ENCODE measurements at regions not wholly inside any gene's neighbourhood (a gene's known extent, or its start where the extent isn't known, plus 50 kb on each side); places are given as distances from the start of the nearest gene placed in this dataset.
"Not testable (repeated sequence)": the region's sequence is repeated elsewhere in the genome, so short reads cannot be mapped to it uniquely, and the experiment has no call there.

DNA sequence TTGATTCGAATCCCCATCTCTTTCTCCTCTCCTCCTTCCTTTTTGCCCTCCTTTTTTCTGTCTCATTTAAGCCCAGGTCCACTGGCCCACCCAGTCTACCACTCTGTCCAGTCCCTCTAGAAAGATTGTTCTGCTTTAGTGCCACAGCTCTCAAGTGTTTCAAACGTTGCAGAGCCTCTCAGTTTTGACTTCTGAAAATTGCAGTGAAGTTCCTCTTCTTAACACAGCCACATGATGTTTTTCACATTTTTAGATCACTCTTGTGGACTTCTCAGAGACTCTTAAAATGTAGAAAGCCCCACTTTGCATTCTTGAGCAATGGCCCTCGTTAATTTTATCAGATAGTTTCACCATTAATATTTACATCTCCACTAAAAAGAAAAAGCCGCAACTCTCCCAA lies 253.1 kb downstream of the HAPSTR1 start:
- DNase-seq: no peak

DNA sequence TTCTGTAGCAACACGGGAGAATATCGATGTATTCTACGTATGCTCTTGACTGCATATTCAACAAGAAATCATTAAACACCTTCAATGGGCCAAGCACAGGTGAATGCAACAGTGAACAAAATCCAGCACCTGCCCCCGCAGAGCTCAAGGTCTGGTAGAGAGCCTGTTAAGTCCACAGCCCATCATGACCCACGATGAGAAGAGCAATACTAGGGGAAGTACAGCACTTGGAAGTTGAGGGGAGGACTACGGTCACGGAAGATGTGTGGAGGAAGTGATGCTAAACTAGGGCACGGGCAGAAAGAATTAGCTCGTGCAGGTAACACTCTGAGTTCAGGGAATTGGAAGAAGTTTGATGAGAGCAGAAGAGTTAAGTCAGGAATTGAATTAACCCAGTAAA lies 253.6 kb downstream of the HAPSTR1 start:
- DNase-seq: no peak

DNA sequence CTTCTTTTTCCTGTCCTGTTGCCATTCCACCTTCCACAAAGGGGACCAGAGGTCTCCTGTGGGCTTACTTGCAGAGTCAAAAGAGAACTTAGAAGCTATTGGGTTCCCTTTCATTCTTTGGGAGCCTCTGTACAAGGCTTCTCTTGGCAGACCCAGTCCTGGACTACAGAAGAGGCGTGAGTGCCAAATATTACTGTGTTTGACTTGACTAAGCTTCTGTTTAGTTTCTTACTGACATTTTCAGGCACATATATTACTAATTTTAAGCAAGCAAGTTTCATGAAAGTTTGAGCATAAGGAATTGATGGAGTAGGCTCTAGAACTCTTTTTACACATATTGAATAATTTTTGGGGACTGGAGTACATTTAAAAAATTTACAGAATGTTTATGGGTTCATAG lies 254.4 kb downstream of the HAPSTR1 start:
- DNase-seq: no peak

DNA sequence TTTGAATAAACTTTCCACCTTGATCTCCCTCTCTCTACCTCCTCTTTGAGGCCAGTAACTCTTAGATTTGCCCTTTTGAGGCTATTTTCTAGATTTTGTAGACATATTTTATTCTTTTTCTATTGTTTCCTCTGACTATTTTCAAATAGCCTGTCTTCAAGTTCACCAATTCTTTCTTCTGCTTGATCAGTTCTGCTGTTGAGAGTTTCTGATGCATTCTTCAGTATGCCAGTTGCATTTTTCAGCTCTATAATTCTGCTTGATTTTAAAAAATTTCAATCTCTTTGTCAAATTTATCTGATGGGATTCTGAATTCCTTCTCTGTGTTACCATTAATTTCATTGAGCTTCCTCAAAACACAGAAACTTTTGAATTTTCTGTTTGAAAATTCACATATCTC lies 257.5 kb downstream of the HAPSTR1 start:
- DNase-seq: no peak

DNA sequence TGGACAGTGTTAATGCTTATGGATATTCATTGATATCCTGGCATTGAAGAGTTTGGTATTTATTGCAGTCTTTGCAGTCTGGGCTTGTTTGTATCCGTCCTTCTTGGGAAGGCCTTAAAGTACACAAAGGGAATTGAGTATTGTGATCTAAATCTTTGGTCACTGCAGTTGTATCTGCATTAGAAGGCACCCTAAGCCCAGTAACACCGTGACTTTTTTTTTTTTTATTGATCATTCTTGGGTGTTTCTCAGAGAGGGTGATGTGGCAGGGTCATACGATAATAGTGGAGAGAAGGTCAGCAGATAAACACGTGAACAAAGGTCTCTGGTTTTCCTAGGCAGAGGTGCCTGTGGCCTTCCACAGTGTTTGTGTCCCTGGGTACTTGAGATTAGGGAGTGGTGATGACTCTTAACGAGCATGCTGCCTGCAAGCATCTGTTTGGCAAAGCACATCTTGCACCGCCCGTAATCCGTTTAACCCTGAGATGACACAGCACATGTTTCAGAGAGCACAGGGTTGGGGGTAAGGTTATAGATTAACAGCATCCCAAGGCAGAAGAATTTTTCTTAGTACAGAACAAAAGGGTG lies 258.0 kb downstream of the HAPSTR1 start:
- not testable (repeated sequence) for DNase-seq

DNA sequence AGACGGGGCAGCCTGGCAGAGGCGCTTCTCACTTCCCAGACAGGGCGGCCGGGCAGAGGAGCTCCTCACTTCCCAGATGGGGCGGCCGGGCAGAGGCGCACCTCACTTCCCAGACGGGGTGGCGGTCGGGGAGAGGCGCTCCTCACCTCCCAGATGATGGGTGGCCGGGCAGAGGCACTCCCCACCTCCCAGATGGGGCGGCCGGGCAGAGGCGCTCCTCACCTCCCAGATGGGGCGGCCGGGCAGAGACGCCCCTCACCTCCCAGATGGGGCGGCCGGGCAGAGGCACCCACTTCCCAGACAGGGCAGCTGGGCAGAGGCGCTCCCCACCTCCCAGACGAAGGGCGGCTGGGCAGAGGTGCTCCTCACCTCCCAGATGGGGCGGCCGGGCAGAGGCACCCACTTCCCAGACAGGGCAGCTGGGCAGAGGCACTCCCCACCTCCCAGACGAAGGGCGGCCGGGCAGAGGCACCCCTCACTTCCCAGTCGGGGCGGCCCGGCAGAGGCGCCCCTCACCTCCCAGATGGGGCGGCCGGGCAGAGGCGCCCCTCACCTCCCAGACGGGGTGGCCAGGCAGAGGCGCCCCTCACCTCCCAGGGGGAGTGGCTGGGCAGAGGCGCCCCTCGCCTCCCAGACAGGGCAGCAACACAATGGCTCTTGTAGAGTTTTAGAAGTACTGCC lies 258.8 kb downstream of the HAPSTR1 start:
- DNase-seq: not testable (repeated sequence)

DNA sequence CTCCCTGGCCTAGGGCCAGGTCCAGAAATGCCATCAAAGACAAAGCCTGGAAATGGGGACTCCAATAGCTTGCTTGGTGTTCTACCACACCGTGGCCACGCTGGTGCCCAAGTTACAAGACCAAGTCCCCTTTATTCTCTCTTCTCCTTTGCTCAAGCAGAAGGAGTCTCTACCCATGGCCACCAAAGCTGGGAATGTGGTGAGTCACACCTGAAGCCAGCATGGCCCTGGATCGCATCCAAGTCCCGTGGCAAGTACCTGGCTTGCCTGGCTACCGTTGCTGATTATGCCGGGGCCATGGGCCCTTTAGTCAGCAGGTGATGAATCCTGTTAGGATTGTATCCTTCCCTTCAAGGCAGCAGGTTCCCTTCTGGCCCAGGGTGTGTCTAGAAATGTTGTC lies 260.0 kb downstream of the HAPSTR1 start:
- no peak for DNase-seq

DNA sequence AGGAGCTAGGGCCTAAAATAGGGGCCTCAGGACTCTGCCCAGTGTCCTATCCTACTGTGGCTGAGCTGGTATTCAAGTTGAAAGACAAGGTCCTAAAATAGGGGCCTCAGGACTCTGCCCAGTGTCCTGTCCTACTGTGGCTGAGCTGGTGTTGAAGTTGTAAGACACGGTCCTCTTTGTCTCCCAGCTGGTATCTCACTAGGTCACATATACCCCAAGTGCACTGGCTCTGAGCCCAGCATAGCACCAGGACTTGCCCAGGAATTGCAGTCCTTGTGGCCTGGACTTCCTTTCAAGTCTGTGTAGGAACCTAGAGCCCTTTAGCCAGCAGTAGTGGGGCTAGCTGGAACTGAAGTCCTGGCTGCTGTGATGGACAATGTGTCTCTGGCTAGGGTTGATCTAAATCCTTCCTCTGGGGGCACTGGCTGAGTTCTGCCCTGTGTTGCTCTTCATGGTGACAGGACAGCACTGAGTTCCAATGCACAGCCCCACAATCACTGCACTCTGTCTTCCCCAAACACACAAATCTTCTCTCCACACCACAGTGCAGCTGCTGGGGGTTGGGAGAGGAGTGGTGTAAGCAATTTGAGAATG lies 260.5 kb downstream of the HAPSTR1 start:
- DNase-seq: no peak

DNA sequence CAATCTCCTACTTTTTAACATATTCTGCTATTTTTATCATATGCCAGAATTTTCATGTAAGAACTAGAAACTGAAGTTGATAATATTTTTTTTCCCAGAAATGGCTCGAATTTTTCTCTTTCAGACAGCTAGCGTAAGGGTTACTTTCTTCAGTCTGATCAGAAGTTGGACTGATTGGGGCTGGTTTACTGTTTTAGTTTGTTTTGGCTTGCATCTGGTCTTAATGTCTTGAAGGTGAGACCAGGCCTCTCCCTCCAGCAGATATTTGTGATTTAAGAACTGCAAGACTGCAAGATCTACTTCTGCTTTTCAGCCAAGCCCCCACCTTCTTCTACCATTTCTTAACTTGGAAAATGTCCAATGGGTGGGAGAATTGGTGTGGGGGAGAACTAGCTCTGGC lies 266.4 kb downstream of the HAPSTR1 start:
- DNase-seq: no peak

DNA sequence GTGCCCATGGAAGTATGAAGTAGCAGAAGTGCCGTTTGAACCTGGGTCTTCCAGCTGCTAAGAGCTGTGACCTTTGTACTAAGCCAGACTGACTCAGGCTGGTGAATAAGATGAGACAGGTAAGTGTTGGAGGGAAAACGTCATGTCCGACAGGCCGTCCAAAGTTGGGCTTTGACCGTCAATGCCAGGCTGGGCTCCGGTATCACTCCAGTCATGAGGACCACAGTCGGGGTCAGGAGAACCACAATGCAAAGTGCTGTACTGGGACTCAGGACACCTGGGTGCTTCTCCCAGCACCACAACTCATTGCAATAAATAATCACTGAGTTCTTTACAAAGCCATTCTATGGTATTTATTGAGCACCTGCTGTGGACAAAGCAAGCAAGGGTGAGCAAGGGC lies 268.6 kb downstream of the HAPSTR1 start:
- DNase-seq: no peak

DNA sequence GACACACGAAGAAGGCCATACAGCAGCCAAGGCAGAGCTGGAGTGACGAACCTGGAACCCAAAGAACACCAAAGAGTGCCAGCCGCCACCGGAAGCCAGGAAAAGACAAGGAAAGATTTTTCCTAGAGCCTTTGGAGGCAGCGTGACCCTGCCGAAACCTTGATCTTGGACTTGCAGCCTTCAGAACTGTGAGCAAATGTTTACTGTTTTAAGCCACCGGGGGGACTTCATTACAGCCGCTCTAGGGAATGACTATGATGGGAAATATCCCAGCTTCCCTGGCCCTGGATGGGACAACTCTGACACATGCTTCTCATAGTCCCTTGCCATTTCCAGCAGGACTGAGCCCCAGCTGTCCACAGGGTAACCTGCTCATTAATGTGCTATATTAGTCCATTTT lies 270.6 kb downstream of the HAPSTR1 start:
- no peak for DNase-seq

DNA sequence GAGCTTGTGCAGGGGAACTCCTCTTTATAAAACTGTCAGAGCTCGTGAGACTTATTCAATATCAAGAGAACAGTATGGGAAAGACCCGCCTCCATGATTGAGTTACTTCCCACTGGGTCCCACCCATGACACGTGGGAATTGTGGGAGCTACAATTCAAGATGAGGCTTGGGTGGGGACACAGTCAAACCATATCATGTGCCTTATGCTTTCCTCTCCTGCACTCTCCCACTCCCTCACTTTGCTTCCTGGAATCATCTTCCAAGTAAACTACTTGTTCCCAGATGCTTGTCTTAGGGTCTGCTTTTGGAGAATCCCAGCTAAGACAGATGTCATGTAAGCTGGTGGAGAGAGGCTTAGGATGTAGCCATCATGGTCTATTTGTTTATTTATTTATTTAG lies 271.2 kb downstream of the HAPSTR1 start:
- no peak for DNase-seq

DNA sequence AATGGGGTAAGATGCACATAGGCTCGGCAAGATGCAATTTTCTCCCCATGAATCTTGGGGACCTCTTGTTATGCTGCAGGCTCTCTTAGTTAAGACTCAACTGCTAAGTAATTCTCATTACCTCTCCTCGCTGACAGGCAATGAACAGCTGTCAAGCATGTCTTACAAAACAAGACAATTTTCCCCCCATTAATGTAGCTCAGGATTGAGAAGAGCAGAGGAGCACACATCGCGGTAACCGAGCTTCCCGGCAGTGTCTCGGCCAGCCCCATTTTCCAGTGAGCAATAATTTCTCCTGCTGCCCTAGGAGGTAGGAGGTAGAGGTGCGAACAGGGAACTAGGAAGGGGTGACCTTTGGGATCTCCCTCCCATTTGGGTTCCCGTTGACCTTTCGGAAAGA lies 272.1 kb downstream of the HAPSTR1 start:
- DNase-seq: no peak

DNA sequence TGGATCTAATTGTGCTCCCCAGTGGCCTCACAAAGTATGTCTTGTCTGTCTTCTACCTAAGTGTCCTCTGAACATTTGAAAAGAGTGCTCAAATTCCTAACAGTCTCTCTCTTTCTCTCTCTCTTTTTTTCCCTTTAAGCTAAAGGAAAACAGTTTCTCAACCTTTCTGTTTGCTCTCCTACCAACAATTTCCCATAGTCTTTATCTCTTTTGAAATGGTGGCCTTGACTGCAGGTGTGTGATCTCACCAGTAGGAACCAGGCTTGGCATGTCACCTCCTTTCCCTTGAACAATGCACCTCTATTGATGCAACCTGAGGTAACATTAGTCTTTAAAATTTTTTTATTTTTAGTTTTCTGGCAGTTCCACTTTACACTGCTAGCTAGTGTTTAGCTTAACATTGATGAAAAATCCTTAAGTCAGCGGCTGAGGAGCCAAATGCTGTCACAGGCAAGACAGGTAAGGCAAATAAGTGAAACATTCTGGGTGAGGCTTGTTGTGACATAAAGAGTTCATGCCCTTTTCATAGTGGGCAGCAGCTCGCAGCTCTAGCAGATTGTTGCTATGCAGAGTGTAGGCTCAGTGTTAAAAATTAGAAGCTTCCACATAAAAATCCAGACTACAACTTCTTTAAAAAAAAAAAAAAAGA lies 273.4 kb downstream of the HAPSTR1 start:
- no peak for DNase-seq

DNA sequence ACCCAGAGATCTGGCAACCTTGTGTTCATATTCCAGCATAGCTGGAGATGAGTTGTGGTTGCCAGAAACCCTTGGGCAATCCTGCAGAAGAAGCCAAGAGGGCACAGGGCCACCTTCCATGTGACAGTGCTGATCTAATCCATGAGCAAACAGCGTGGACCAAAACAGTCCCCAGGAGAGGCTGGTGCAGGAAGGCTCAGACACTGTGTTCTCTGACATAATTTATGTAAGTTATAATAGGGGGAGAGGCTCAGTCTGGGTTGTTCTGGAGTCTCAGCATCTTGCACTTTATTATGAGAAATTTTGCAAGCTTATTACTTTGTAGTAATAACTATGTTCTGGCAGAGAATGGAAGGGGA lies 273.9 kb downstream of the HAPSTR1 start:
- DNase-seq: no peak

DNA sequence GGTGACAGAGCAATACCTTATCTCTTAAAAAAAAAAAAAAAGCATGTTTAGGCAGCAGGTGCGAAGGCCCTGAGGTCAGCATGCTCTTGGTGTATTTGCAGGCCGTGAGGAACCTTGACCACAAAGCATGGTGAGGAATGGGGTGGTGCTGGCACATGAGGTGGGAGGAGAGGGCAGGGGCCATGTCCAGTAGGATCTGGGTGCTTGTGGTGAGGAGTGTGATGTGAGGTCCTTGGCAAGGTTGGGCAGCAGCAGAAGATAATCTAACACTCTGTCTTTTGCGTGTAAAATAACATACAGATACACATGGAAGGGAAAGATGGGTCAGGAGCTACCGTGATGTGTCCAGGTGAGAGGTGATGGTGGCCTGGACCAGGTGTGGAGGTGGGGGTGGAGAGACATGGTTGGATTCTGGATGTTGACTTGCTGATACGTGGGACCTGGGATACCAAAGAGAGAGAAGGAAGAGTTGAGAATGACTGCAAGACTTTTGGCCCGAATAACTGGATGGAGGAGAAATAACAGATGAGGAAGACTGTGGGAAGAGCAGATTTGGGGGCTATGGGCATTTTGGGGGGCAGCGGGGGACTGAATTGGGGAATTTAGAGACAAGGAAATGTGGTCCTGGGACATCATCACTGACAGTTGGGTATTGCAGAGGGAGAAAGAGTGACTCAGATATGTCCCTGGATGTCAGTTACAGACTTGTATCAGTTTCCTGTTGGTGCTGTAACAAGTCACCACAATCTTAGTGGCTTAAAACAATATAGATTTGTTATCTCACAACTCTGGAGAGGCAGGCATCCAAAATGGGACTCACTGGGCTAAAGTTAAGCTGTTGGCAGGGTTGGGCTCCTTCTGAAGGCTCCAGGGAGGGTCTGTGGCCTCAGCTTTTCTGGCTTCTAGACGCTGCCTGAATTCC lies 274.9 kb downstream of the HAPSTR1 start:
- no peak for DNase-seq

DNA sequence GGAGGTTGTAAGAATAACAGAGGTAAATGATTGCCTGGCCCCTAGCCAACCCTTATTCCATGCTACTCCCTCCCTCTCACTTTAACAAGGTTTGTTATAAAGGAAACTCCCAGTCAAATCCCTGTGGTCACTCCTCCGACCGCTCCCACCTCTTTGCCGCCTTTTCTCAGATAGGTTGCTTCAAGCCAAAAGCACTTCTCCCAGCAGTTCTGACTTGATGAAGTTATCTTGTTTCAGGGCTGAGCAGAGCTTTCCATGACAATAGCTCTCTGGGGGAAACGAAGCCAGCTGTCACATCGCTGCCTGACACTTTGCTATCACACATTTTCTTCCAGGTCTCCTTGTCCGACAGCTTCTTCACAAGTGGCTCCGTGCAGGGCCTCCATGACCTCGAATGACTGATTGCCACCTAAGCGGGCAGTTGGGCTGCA lies 278.6 kb downstream of the HAPSTR1 start:
- DNase-seq: no peak

DNA sequence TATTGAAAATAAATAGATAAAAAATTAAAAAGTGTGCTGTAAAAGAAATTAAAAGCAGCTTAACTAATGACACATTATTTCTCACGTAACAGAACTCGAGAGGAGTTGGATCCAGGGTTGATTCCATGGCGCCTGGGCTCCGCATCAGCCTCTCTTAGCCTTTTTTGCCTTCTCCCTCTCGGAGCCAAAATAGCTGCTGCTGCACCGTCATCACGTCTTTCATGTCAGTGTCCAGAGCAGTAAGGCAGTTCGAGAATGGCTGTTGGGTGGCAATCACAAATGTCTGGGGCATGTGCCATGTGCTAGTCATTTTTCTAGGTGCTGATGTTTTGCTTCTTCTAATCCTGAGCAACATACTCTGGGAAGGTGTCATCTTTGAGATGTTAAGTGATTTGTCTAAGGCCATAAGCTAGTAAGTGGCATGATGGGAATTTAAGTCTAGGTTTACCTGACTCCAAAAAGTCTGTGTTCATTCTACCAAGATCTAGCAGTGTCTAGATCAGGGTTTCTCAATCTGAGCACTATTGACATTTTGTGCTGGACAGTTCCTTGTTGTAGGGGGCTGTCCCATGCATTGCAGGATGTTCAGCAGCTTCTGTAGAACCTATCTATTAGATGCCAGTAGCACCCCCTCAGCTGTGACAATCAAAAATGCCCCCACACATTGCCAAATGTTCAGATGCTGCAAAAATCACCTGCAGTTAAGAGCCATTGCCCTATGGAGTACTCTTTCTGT lies 280.4 kb downstream of the HAPSTR1 start:
- DNase-seq: no peak

DNA sequence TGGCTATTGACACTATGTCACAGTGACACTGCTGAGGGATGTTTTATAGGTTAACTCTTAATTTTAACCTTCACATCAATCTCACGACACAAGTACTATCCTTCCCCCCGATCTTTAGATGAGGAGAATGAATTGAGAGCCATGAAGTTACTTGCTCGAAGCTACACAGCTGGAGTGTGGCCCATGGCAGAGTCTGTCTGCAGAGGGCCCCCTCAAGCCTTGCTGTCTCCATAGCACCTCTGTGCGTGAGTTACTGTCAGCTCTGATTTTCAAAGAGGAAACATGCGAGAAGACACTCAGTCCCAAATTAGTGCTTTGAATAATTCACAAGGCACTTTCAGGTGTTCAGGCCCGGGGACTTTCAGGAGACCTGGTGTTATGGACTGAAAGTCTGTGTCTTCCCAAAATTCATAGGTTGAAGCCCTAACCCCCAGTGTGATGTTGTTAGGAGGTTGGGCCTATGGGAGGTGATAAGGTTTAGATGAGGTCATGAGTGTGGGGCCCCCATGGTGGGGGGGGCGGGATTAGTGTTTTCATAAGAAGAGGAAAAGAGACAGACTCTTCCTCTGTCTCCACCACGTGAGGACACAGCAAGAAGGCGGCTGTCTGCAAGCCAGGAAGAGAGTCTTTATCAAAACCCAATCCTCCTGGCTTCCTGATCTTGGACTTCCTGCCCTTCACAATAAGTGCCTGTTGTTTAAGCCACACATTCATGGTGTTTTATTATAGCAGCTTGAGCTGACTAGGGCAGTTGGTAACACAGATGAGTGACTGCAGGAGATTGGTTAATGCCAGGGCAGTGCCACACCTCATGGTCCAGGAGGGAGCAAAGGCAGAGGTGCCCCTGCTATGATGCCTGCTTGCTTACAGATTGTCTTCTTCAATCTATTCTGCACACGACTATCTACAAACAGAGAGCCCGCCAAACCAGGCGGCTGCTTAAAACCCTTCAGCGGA lies 281.8 kb downstream of the HAPSTR1 start:
- DNase-seq: no peak

DNA sequence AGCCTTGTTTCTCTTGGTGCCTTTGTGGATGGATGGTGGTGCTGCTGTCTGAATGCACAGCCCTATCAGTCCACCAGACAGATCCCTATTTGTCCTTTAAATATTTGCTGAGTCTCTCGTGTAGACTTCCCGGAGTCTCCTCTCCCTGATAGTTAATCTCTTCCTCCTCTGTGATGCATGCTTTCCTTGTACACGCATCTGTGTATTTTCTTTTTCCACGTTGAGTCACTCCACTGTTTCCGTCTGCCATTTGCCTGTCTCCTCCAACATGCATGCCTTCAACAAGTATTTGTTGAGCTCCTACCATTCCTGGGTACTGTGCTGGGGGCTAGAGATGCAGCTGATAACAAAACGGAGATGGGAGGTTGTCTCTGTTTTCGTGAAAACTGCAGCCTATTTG lies 282.6 kb downstream of the HAPSTR1 start:
- DNase-seq: no peak

DNA sequence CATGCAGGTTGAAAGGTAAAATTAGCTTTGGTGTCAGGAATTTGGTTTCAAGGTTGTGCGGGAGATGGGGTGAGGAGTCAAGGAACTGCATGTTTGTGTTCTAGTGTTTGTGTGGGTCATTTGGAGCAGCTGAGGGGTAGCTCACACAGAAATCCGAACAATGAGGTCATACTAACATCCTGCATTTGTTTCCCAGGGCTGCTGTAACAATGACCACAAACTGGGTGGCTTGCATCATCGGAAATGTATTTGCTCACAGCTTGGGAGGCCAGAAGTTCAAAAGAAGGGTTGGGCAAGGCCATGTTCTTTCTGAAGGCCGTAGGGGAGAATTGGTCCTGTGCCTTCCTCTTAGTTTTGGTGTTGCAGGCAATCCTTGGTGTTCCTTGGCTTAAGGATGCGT lies 287.4 kb downstream of the HAPSTR1 start:
- no peak for DNase-seq

Data from fibroblast of skin of back (primary cell).